Liver (tissue), 8 donors: ENCODE measurements at regions not wholly inside any gene's neighbourhood (a gene's known extent, or its start where the extent isn't known, plus 50 kb on each side); places are given as distances from the start of the nearest gene placed in this dataset.

Experiments used
- DNase-seq: peaks from one replicate; pipeline ENCODE4 v3.0.0-alpha.2; 2017; ENCODE audit warnings: low spot score
- H3K27ac ChIP-seq, 2 donors: one replicate each; pipeline ENCODE4 v1.7.0; 2013; ENCODE audit warnings: inconsistent platforms in 2 of 2, low read length in 2 of 2, control low read depth in 1 of 2, low read depth in 1 of 2, mild to moderate bottlenecking in 1 of 2
- H3K27me3 ChIP-seq, 4 donors: one replicate each; pipeline versions ENCODE4 v1.6.1 to v1.7.0; 2013; ENCODE audit warnings: low read length in 3 of 4, inconsistent platforms in 1 of 4, mild to moderate bottlenecking in 1 of 4, moderate library complexity in 1 of 4; ENCODE audit not compliant: control insufficient read depth in 4 of 4, insufficient read depth in 4 of 4
- H3K36me3 ChIP-seq, 4 donors: one replicate each; pipeline versions ENCODE4 v1.6.1 to v1.7.0; 2013; ENCODE audit warnings: low read length in 3 of 4, mild to moderate bottlenecking in 3 of 4, low read depth in 1 of 4, moderate library complexity in 1 of 4; ENCODE audit not compliant: control insufficient read depth in 4 of 4, insufficient read depth in 3 of 4
- H3K4me1 ChIP-seq, 4 donors: one replicate each; pipeline versions ENCODE4 v1.6.1 to v1.7.0; 2013; ENCODE audit warnings: low read length in 3 of 4, mild to moderate bottlenecking in 3 of 4, moderate library complexity in 1 of 4; ENCODE audit not compliant: control insufficient read depth in 4 of 4, insufficient read depth in 4 of 4
- H3K4me3 ChIP-seq, 3 donors: one replicate each; pipeline versions ENCODE4 v1.6.1 to v1.7.0; 2013; ENCODE audit warnings: low read length in 3 of 3, control low read depth in 1 of 3, low read depth in 1 of 3, mild to moderate bottlenecking in 1 of 3
- H3K9ac ChIP-seq, 2 donors: one replicate each; pipeline ENCODE4 v1.7.0; 2013; ENCODE audit warnings: low read length in 2 of 2, mild to moderate bottlenecking in 2 of 2, moderate library complexity in 2 of 2, control low read depth in 1 of 2, low read depth in 1 of 2
- H3K9me3 ChIP-seq, 4 donors: one replicate each; pipeline versions ENCODE4 v1.6.1 to v1.7.0; 2013; ENCODE audit warnings: low read length in 3 of 4; ENCODE audit not compliant: control insufficient read depth in 4 of 4
- ATF3 ChIP-seq: IDR thresholded peaks from 2 replicates; pipeline ENCODE4 v1.6.1; 2016; ENCODE audit warnings: antibody characterized with exemption
- EGR1 ChIP-seq, 2 donors: IDR thresholded peaks; 2 replicates each; pipeline ENCODE4 v1.6.1; 2016 to 2018; ENCODE audit warnings: antibody characterized with exemption in 2 of 2, low read depth in 2 of 2
- FOXA1 ChIP-seq: IDR thresholded peaks from 2 replicates; pipeline ENCODE4 v1.6.1; 2016; ENCODE audit warnings: antibody characterized with exemption
- FOXA2 ChIP-seq: IDR thresholded peaks from 2 replicates; pipeline ENCODE4 v1.6.1; 2016; ENCODE audit warnings: antibody characterized with exemption
- GABPA ChIP-seq, 2 donors: IDR thresholded peaks in 1 of 2; conservative IDR thresholded peaks in 1 of 2; 2 replicates each; pipeline ENCODE4 v1.6.1; 2016; ENCODE audit warnings: antibody characterized with exemption in 2 of 2, mild to moderate bottlenecking in 1 of 2, moderate library complexity in 1 of 2
- HNF4A ChIP-seq, 2 donors: conservative IDR thresholded peaks; 2 replicates each; pipeline ENCODE4 v1.6.1; 2016; ENCODE audit warnings: antibody characterized with exemption in 2 of 2, mild to moderate bottlenecking in 2 of 2
- HNF4G ChIP-seq: IDR thresholded peaks from 2 replicates; pipeline ENCODE4 v1.6.1; 2016; ENCODE audit warnings: antibody characterized with exemption
- JUND ChIP-seq, 2 donors: IDR thresholded peaks; 2 replicates each; pipeline ENCODE4 v1.6.1; 2016; ENCODE audit warnings: antibody characterized with exemption in 2 of 2
- NR2F2 ChIP-seq: IDR thresholded peaks from 2 replicates; pipeline ENCODE4 v1.6.1; 2016; ENCODE audit warnings: antibody characterized with exemption
- RAD21 ChIP-seq, 2 donors: IDR thresholded peaks; 2 replicates each; pipeline ENCODE4 v1.6.1; 2016; ENCODE audit warnings: antibody characterized with exemption in 2 of 2, mild to moderate bottlenecking in 2 of 2
- REST ChIP-seq: IDR thresholded peaks from 2 replicates; pipeline ENCODE4 v1.6.1; 2016; ENCODE audit warnings: antibody characterized with exemption, mild to moderate bottlenecking
- RXRA ChIP-seq, 2 donors: IDR thresholded peaks; 2 replicates each; pipeline ENCODE4 v1.6.1; 2017 to 2018; ENCODE audit warnings: antibody characterized with exemption in 2 of 2, mild to moderate bottlenecking in 1 of 2
- SP1 ChIP-seq: IDR thresholded peaks from 2 replicates; pipeline ENCODE4 v1.6.1; 2018; ENCODE audit warnings: antibody characterized with exemption, mild to moderate bottlenecking
- TAF1 ChIP-seq: conservative IDR thresholded peaks from 2 replicates; pipeline ENCODE4 v1.6.1; 2016; ENCODE audit warnings: antibody characterized with exemption, mild to moderate bottlenecking
- YY1 ChIP-seq: IDR thresholded peaks from 2 replicates; pipeline ENCODE4 v1.6.1; 2016; ENCODE audit warnings: antibody characterized with exemption, mild to moderate bottlenecking
- WGBS: extraction: QIAGEN DNeasy Blood & Tissue Kit; methylation state at CpG from one replicate; pipeline ENCODE4 v1.1.7; 2013; 5-methylcytosine and 5-hydroxymethylcytosine counted together
- TF ChIP-seq, protein P1 (sequence below): fragments of 150-350 bp; IDR thresholded peaks from 2 replicates; pipeline ENCODE4 v1.5.1; 2017; ENCODE audit warnings: improper control_type of control experiment, low read depth, low read length; ENCODE audit not compliant: missing input control
- TF ChIP-seq, protein P2 (sequence below): IDR thresholded peaks from 2 replicates; pipeline ENCODE4 v1.6.1; 2016; ENCODE audit warnings: antibody characterized with exemption
- donor health status: healthy.
- donor health status: healthy.
- donor health status: healthy.
- donor health status: healthy.
- donor health status: healthy.

DNA sequence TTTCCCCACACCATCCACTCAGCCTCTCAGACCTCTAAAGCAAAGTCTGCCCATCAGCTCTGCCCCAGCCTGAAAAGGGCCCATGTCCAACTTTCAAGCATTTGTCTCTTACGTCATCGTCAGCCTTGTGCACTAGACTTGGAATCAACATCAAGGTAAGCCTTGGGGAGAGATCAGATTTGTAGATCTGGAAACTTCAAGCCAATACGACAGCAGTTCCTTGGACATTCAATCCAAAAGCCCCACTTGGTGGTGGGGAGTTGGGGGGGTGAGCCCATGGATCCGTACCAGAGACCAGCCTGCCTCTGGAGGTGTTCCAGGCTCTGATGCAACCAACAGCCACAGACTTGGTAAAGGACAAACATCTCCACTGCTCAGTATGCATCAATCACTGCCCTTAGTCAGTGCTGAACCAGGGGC lies 206.8 kb upstream of the MEIS1 start:
- 46% methylated on average over 4 of the region's 4 CpGs for WGBS
- no peak overlapping the region for H3K27ac ChIP-seq

GRCh38 chr2:66217039-66217585 lies 217.8 kb upstream of the MEIS1 start:
- H3K9ac ChIP-seq: no peak overlapping the region
- H3K27ac ChIP-seq: no peak overlapping the region
- DNase-seq: no peak
- 28% methylated on average over 8 of the region's 8 CpGs for WGBS
- no peaks in the 10 kb centered on the region for H3K9me3 ChIP-seq
- peaks cover 0 to 2% (median 1%) of the 10 kb centered on the region in 4 donors for H3K27me3 ChIP-seq
- H3K4me3 ChIP-seq: no peak overlapping the region
- no peaks in the 10 kb centered on the region for H3K36me3 ChIP-seq
- peaks cover 0 to 7% (median 3%) of the 10 kb centered on the region in 4 donors for H3K4me1 ChIP-seq
- TF ChIP-seq RXRA (IDR thresholded peaks at IDR 0.05): peak in 1 of 2 donors; percentile 26
- no peak for TF ChIP-seq EGR1 (IDR thresholded peaks at IDR 0.05; ENCODE audit: low read depth in 2 of 2)
- peak; percentile 50 to 84 for TF ChIP-seq HNF4A (conservative IDR thresholded peaks at IDR 0.05)
- TF ChIP-seq NR2F2: peak; percentile 42
- TF ChIP-seq GABPA (IDR thresholded peaks at IDR 0.05 in 1 of 2, conservative IDR thresholded peaks at IDR 0.05 in 1 of 2): no peak
- TF ChIP-seq REST: no peak
- no peak for TF ChIP-seq JUND (IDR thresholded peaks at IDR 0.05)
- peak; percentile 54 for TF ChIP-seq HNF4G
- TF ChIP-seq, protein P1, sequence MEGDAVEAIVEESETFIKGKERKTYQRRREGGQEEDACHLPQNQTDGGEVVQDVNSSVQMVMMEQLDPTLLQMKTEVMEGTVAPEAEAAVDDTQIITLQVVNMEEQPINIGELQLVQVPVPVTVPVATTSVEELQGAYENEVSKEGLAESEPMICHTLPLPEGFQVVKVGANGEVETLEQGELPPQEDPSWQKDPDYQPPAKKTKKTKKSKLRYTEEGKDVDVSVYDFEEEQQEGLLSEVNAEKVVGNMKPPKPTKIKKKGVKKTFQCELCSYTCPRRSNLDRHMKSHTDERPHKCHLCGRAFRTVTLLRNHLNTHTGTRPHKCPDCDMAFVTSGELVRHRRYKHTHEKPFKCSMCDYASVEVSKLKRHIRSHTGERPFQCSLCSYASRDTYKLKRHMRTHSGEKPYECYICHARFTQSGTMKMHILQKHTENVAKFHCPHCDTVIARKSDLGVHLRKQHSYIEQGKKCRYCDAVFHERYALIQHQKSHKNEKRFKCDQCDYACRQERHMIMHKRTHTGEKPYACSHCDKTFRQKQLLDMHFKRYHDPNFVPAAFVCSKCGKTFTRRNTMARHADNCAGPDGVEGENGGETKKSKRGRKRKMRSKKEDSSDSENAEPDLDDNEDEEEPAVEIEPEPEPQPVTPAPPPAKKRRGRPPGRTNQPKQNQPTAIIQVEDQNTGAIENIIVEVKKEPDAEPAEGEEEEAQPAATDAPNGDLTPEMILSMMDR: no peak
- no peak for TF ChIP-seq TAF1

More for the DNA sequence above, 206.8 kb upstream of the MEIS1 start:
- H3K4me1 ChIP-seq: no peaks in the 10 kb centered on the region
- DNase-seq: no peak
- no peaks in the 10 kb centered on the region for H3K9me3 ChIP-seq
- H3K36me3 ChIP-seq: no peaks in the 10 kb centered on the region
- peaks cover 0 to 3% (median under 1%) of the 10 kb centered on the region in 4 donors for H3K27me3 ChIP-seq
- TF ChIP-seq SP1 (no peak), HNF4G (no peak), FOXA1 (no peak), REST (no peak), GABPA (IDR thresholded peaks at IDR 0.05 in 1 of 2, conservative IDR thresholded peaks at IDR 0.05 in 1 of 2) (no peak), NR2F2 (no peak), ATF3 (no peak), YY1 (no peak), RAD21 (IDR thresholded peaks at IDR 0.05) (no peak), FOXA2 (no peak), RXRA (IDR thresholded peaks at IDR 0.05) (no peak)
- TF ChIP-seq, protein P2, sequence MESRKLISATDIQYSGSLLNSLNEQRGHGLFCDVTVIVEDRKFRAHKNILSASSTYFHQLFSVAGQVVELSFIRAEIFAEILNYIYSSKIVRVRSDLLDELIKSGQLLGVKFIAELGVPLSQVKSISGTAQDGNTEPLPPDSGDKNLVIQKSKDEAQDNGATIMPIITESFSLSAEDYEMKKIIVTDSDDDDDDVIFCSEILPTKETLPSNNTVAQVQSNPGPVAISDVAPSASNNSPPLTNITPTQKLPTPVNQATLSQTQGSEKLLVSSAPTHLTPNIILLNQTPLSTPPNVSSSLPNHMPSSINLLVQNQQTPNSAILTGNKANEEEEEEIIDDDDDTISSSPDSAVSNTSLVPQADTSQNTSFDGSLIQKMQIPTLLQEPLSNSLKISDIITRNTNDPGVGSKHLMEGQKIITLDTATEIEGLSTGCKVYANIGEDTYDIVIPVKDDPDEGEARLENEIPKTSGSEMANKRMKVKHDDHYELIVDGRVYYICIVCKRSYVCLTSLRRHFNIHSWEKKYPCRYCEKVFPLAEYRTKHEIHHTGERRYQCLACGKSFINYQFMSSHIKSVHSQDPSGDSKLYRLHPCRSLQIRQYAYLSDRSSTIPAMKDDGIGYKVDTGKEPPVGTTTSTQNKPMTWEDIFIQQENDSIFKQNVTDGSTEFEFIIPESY: no peak
- no peak overlapping the region for H3K9ac ChIP-seq
- no peak overlapping the region for H3K4me3 ChIP-seq
